Muscle layer of colon (tissue), 2 donors: ENCODE measurements at regions not wholly inside any gene's neighbourhood (a gene's known extent, or its start where the extent isn't known, plus 50 kb on each side); places are given as distances from the start of the nearest gene placed in this dataset.

Experiments used
- H3K27ac ChIP-seq: one replicate; pipeline ENCODE4 v1.7.0; 2013; ENCODE audit warnings: low read depth, mild to moderate bottlenecking, low read length, moderate library complexity
- H3K27me3 ChIP-seq, 2 donors: one replicate each; pipeline ENCODE4 v1.7.0; 2013; ENCODE audit warnings: low read length in 2 of 2, mild to moderate bottlenecking in 2 of 2; ENCODE audit not compliant: insufficient read depth in 2 of 2, control insufficient read depth in 1 of 2
- H3K36me3 ChIP-seq: one replicate; pipeline ENCODE4 v1.7.0; 2013; ENCODE audit warnings: mild to moderate bottlenecking, low read length; ENCODE audit not compliant: insufficient read depth
- H3K4me1 ChIP-seq: one replicate; pipeline ENCODE4 v1.7.0; 2013; ENCODE audit warnings: mild to moderate bottlenecking, low read length; ENCODE audit not compliant: insufficient read depth
- H3K4me3 ChIP-seq, 2 donors: one replicate each; pipeline ENCODE4 v1.7.0; 2013; ENCODE audit warnings: low read length in 2 of 2, low read depth in 1 of 2, mild to moderate bottlenecking in 1 of 2, moderate library complexity in 1 of 2
- H3K9ac ChIP-seq: one replicate; pipeline ENCODE4 v1.7.0; 2013; ENCODE audit warnings: low read length
- H3K9me3 ChIP-seq: one replicate; pipeline ENCODE4 v1.7.0; 2013; ENCODE audit warnings: mild to moderate bottlenecking, low read length
- donor health status: abdominal sarcoma.
- donor health status: Adenocarcinoma of cecum.

- Histone ChIP-seq H3K27ac (no peak overlapping the region), H3K9ac (no peak overlapping the region), H3K4me1 (no peaks in the 10 kb centered on the region), H3K9me3 (no peaks in the 10 kb centered on the region), H3K36me3 (no peaks in the 10 kb centered on the region), H3K4me3 (no peak overlapping the region), H3K27me3 (no peaks in the 10 kb centered on the region)
Measured at GRCh38 chr1:185536165-185536920, 197.8 kb upstream of the HMCN1 start.

DNA sequence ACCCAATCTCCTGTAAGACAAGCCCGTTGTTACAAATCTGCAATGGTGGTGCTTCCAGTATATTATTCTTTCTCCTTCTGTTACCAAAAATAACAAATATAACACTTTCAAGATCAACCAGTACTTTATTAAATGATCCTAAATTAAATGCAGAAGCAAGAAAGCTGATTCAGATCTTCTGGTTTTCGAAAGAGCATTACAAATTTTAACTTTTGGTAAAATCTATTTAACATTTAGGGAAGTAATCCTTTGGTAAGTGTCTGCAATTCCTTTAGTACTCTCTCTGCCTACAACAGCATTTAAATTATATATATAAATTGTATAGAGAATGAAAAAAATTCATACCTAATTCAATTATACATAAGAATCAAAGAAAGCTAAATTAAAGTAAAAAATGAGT lies 198.6 kb upstream of the HMCN1 start:
- Histone ChIP-seq H3K9me3 (no peaks in the 10 kb centered on the region), H3K27me3 (no peaks in the 10 kb centered on the region), H3K4me1 (no peaks in the 10 kb centered on the region), H3K27ac (no peak overlapping the region), H3K36me3 (no peaks in the 10 kb centered on the region), H3K9ac (no peak overlapping the region), H3K4me3 (no peak overlapping the region)

GRCh38 chr1:185534801-185535200 lies 199.4 kb upstream of the HMCN1 start:
- Histone ChIP-seq H3K27ac (no peak overlapping the region), H3K27me3 (no peaks in the 10 kb centered on the region), H3K36me3 (no peaks in the 10 kb centered on the region), H3K4me1 (no peaks in the 10 kb centered on the region), H3K9me3 (no peaks in the 10 kb centered on the region), H3K9ac (no peak overlapping the region), H3K4me3 (no peak overlapping the region)

- no peaks in the 10 kb centered on the region for H3K9me3 ChIP-seq
- no peaks in the 10 kb centered on the region for H3K36me3 ChIP-seq
- no peak overlapping the region for H3K27ac ChIP-seq
- H3K9ac ChIP-seq = no peak overlapping the region
- no peak overlapping the region for H3K4me3 ChIP-seq
- no peaks in the 10 kb centered on the region for H3K27me3 ChIP-seq
- H3K4me1 ChIP-seq = no peaks in the 10 kb centered on the region
Measured at GRCh38 chr1:185533596-185533995, 200.6 kb upstream of the HMCN1 start.

DNA sequence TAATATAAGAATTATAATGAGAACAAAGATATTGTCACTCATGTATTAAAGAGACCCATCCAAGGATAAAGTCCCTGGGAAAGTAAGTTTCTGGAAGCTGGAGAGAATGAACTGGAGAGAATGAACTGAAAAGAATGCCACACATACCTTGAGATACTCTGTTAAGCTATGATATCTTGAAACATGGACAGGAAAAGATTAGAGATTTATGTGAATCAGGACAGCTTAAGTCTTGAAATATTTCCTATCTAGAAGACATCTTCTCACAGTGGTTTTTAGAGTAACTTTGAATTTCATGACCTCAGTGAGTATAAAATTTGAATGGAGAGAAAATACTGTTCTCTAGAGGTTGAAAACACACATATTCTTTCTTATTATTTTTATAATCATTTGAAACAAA lies 201.3 kb upstream of the HMCN1 start:
- no peak overlapping the region for H3K27ac ChIP-seq
- no peak overlapping the region for H3K4me3 ChIP-seq

GRCh38 chr1:185531838-185532237 lies 202.4 kb upstream of the HMCN1 start:
- Histone ChIP-seq H3K9me3 (no peaks in the 10 kb centered on the region), H3K27me3 (no peaks in the 10 kb centered on the region), H3K36me3 (no peaks in the 10 kb centered on the region), H3K4me1 (no peaks in the 10 kb centered on the region), H3K27ac (no peak overlapping the region), H3K9ac (no peak overlapping the region), H3K4me3 (no peak overlapping the region)

More for the DNA sequence above, 201.3 kb upstream of the HMCN1 start:
- Histone ChIP-seq H3K4me1 (no peaks in the 10 kb centered on the region), H3K36me3 (no peaks in the 10 kb centered on the region), H3K9ac (no peak overlapping the region), H3K9me3 (no peaks in the 10 kb centered on the region), H3K27me3 (no peaks in the 10 kb centered on the region)

DNA sequence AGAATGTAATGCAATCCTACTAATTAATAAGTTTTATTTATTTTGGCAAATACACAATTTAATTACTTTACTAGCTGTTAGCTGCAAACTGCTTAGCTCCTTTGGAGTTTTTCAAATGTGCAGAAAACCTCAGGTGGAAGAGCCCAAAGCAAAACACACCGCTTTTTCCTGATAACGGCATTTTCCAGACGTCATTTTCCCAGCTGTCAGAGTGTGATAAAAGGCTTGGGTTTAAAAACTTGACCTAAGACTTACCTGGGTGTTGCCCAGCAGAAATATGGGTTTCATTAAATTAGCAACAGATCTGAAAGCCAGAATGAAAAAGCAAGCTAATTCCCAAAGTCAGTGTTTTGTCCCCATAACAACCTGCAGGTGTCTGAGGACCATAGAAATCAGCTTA lies 204.0 kb upstream of the HMCN1 start:
- Histone ChIP-seq H3K27me3 (no peaks in the 10 kb centered on the region), H3K4me3 (no peak overlapping the region), H3K36me3 (no peaks in the 10 kb centered on the region), H3K27ac (no peak overlapping the region), H3K9ac (no peak overlapping the region), H3K9me3 (no peaks in the 10 kb centered on the region), H3K4me1 (no peaks in the 10 kb centered on the region)

- Histone ChIP-seq H3K27me3 (no peaks in the 10 kb centered on the region), H3K9me3 (no peaks in the 10 kb centered on the region), H3K36me3 (no peaks in the 10 kb centered on the region), H3K4me3 (no peak overlapping the region), H3K4me1 (no peaks in the 10 kb centered on the region), H3K27ac (no peak overlapping the region), H3K9ac (no peak overlapping the region)
Measured at GRCh38 chr1:185529673-185530072, 204.5 kb upstream of the HMCN1 start.

- Histone ChIP-seq H3K27me3 (no peaks in the 10 kb centered on the region), H3K27ac (no peak overlapping the region), H3K4me1 (no peaks in the 10 kb centered on the region), H3K9me3 (no peaks in the 10 kb centered on the region), H3K4me3 (no peak overlapping the region), H3K36me3 (no peaks in the 10 kb centered on the region), H3K9ac (no peak overlapping the region)
Measured at GRCh38 chr1:185528084-185528676, 206.0 kb upstream of the HMCN1 start.

DNA sequence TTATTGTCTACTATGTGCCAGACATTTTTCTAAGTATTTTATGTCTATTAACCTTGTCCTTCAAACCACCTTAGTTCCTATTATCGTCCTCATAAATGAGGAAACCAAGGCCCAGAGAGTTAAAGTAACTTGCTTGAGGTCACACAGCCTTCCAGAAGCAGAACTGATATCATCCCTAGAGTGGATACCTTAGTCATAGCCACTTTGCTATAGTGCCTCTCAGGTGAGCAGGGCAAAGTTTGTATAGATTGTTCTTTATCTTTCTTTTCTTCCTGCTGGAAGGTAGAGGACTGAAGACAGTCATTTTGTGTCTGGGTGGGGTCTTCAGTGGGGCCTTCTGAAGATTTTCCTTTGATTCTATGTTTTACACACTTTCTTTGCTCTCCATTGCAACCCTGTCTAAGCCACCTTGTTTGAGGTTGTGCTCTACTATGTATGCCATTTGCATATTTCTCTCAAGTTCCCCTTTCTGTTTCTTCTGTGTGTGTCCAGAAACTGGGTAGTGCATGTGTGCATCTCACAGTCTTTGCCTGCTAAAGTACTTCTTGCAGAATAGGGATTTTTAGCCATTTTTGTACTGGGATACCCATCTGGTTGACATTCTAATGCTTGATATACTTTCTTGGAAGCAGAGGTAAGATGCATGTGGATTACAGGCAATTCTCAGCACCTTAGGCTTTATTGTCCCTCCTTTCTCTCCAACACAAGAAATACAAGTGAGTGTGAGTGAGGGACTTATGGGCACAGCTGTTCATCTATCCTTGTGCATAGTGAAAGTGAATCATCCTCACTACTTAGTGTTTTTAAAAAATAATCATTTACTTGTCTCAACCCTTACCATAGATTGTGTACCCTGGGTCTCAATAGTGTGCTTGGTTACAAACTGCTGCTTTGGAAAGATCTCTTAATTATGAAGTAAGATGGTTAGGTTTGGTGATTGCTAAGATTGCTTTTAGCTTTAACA lies 207.6 kb upstream of the HMCN1 start:
- Histone ChIP-seq H3K27me3 (no peaks in the 10 kb centered on the region), H3K27ac (no peak overlapping the region), H3K4me1 (no peaks in the 10 kb centered on the region), H3K36me3 (no peaks in the 10 kb centered on the region), H3K9me3 (no peaks in the 10 kb centered on the region), H3K9ac (no peak overlapping the region), H3K4me3 (no peak overlapping the region)

- Histone ChIP-seq H3K4me3 (no peak overlapping the region), H3K9ac (no peak overlapping the region), H3K36me3 (no peaks in the 10 kb centered on the region), H3K4me1 (no peaks in the 10 kb centered on the region), H3K27ac (no peak overlapping the region), H3K9me3 (no peaks in the 10 kb centered on the region), H3K27me3 (no peaks in the 10 kb centered on the region)
Measured at GRCh38 chr1:185520188-185520920, 203.3 kb upstream of the IVNS1ABP start.
